ENCODE measurements at regions not wholly inside any gene's neighbourhood (a gene's known extent, or its start where the extent isn't known, plus 50 kb on each side); places are given as distances from the start of the nearest gene placed in this dataset.
"Not testable (repeated sequence)": the region's sequence is repeated elsewhere in the genome, so short reads cannot be mapped to it uniquely, and the experiment has no call there.

DNA sequence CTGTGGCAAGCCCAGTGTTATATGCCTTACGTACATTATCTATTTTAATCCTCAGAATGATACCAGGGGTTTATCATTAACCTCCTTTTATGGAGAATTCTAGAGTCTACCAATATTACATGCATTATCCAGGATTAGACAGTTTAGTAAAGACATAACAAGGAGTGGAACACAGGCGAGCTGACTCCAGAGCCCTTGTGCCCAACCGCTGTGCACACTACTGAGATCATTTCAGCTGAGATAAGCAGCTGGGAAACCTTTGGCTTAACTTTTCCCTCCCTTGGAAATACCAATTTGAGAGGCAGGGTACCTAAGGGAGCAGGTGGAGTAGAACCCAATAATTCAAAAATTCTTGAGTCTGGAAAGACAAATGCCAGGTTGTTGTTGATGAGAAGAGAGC lies 59.8 kb upstream of the ATP1B1 start:
- no peak for DNase-seq (ENCODE audit: low spot score in 2 of 2)
- peaks cover 35% of the 10 kb centered on the region for H3K4me1 Mint-ChIP-seq
- no peak overlapping the region for H3K4me3 Mint-ChIP-seq
- no peak overlapping the region for H3K27ac Mint-ChIP-seq (ENCODE audit: low read depth)
- no peaks in the 10 kb centered on the region for H3K9me3 Mint-ChIP-seq
- no peaks in the 10 kb centered on the region for H3K36me3 Mint-ChIP-seq (ENCODE audit: insufficient read depth)
- no peaks in the 10 kb centered on the region for H3K27me3 Mint-ChIP-seq
- no peak for ATAC-seq (replicated peaks; ENCODE audit: extremely low read depth, poor library complexity, severe bottlenecking)

DNA sequence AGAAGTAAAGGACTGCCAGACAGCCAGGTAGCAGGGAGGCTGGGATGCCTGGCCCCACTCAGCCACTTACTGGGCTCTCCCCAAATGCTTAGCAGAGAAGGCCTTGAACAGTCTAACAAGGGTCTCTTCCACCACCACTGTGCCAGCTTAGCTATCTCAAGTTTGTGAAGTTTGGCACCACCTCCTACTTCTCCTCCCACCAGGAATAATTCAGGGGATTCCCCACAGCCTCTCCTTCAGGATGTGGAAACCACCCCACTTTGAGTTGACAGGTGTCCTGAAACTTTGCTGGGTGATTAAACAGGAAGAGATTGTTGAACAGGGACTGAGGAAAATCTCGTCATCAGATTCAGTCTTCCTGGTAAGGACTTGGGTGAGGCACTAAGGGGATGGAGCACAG lies 59.4 kb upstream of the ATP1B1 start:
- DNase-seq (ENCODE audit: low spot score in 2 of 2): no peak
- Mint-ChIP-seq H3K4me3 (no peak overlapping the region), H3K9me3 (no peaks in the 10 kb centered on the region)

DNA sequence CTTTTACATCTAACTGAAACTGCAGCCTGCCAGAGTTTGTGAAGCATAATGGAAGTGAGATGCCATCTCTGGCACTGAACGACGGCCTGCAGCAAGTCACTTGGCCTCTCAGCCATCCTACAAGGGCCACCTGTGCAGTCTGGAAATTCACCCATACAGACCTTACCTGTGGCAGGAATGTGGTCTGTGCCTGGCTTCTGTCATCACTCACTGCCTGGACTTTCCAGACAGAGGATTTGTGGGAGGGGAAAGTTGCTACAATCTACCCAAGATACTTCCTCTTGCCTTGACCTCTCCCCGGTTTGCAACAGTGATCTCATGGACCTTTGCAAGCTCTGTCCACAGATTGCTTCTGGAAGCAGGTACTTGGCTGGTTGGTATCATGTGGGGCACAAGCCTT lies 58.4 kb upstream of the ATP1B1 start:
- Mint-ChIP-seq H3K27ac (ENCODE audit: low read depth) (no peak overlapping the region), H3K36me3 (ENCODE audit: insufficient read depth) (no peaks in the 10 kb centered on the region), H3K9me3 (no peaks in the 10 kb centered on the region), H3K27me3 (no peaks in the 10 kb centered on the region), H3K4me3 (no peak overlapping the region), H3K4me1 (peaks cover 24% of the 10 kb centered on the region)
- ATAC-seq (replicated peaks; ENCODE audit: extremely low read depth, poor library complexity, severe bottlenecking): no peak
- DNase-seq (ENCODE audit: low spot score in 2 of 2): no peak

More for the DNA sequence above, 59.4 kb upstream of the ATP1B1 start:
- Mint-ChIP-seq H3K27ac (ENCODE audit: low read depth) (no peak overlapping the region), H3K4me1 (peaks cover 32% of the 10 kb centered on the region), H3K27me3 (no peaks in the 10 kb centered on the region), H3K36me3 (ENCODE audit: insufficient read depth) (no peaks in the 10 kb centered on the region)
- ATAC-seq (replicated peaks; ENCODE audit: extremely low read depth, poor library complexity, severe bottlenecking): no peak

DNA sequence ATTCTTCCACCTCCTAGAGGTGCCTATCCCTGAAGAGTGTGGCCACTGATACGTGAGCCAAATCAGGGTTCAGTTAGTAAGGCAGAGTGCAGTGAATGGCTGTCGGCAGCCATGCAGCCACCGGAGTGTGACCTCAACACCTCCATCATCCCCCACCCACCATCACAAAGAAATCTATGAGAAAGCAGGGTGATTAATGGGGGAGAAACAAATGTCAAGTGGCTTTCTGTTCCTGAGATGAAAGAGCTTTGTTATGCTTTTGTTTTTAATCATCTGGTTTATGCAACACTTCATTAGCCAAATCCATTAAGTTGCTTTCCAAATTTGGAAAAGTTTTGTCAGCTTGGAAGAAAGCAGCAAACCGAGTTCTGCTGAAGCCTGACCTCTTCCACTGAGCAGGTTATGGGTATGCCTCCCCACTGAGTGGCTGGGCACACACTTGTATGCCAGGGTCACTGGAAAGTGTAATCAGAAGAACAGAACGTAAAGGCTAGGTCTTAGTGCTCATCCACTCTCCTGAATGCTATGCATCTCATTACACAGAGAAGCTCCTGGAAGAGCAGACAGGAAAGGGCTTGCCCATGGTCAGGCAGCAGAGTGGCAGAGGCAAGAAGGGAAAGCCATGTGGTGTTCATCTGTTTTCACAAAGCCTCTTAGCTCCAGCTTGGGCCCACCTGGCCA lies 57.1 kb upstream of the ATP1B1 start:
- ATAC-seq (replicated peaks; ENCODE audit: extremely low read depth, poor library complexity, severe bottlenecking): no peak
- Mint-ChIP-seq H3K4me1 (peaks cover 10% of the 10 kb centered on the region), H3K27ac (ENCODE audit: low read depth) (no peak overlapping the region)

DNA sequence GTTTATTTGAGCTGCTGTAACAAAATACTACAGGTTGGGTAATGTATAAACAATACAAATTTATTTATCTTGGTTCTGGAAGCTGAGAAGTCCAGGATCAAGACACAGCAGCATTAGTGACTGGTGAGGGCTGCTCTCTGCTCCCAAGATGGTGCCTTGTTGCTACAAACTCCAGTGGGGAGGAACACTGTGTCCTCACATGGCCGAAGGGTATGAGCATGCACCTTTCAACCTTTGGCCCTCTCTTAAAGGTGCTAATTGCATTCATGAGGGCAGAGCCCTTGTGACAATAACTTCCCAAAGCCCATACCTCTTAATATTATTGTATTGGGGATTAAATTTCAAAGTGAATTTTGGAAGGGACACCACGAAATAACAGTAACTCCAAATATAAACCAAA lies 55.3 kb upstream of the ATP1B1 start:
- no peak overlapping the region for H3K27ac Mint-ChIP-seq (ENCODE audit: low read depth)
- H3K27me3 Mint-ChIP-seq: peaks cover 25% of the 10 kb centered on the region
- H3K36me3 Mint-ChIP-seq (ENCODE audit: insufficient read depth): no peaks in the 10 kb centered on the region
- H3K9me3 Mint-ChIP-seq: no peaks in the 10 kb centered on the region
- DNase-seq (ENCODE audit: low spot score in 2 of 2): no peak
- H3K4me1 Mint-ChIP-seq: peaks cover 5% of the 10 kb centered on the region
- ATAC-seq (replicated peaks; ENCODE audit: extremely low read depth, poor library complexity, severe bottlenecking): no peak
- no peak overlapping the region for H3K4me3 Mint-ChIP-seq

More for the DNA sequence above, 57.1 kb upstream of the ATP1B1 start:
- Mint-ChIP-seq H3K36me3 (ENCODE audit: insufficient read depth) (no peaks in the 10 kb centered on the region), H3K9me3 (no peaks in the 10 kb centered on the region), H3K4me3 (no peak overlapping the region), H3K27me3 (peaks cover 9% of the 10 kb centered on the region)
- DNase-seq (ENCODE audit: low spot score in 2 of 2): no peak

DNA sequence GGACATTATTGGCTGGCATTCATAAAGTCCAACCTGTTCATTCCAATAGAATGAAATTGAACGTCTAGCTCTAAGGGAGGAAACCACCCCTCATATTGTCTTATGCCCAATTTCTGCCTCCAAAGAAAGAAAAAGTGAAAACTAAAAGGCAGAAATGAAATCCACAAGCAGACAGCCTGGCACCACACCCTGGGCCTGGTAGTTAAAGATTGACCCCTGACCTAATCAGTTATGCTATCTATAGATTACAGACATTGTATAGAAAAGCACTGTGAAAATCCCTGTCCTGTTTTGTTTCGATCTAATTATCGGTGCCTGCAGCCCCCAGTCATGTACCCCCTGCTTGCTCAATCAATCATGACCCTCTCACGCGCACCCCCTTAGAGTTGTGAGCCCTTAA lies 54.3 kb upstream of the ATP1B1 start:
- H3K4me3 Mint-ChIP-seq; H3K4me1 Mint-ChIP-seq; DNase-seq (ENCODE audit: low spot score in 2 of 2); H3K9me3 Mint-ChIP-seq; H3K36me3 Mint-ChIP-seq (ENCODE audit: insufficient read depth); H3K27ac Mint-ChIP-seq (ENCODE audit: low read depth); ATAC-seq (replicated peaks; ENCODE audit: extremely low read depth, poor library complexity, severe bottlenecking): not testable (repeated sequence)
- H3K27me3 Mint-ChIP-seq: peaks cover 25% of the 10 kb centered on the region

DNA sequence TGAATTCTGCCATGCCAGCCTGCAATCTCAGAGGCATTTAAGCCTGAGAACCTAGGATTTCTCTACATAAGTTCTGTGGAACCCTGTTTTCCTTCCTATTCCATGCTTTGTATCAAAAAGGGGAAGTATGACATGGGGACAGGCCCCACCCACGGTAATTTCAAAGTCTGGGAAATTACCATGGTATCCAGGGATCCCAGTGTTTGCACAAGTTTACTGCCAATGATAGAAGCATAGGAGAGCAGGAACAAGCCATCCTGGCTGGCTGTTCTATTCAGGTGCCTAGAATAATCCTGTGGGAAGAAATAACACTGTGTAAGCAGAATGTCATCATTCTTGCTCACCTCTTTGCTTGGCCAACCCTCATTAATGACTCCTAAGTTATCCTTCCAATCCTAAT lies 53.8 kb upstream of the ATP1B1 start:
- ATAC-seq (replicated peaks; ENCODE audit: extremely low read depth, poor library complexity, severe bottlenecking): no peak
- Mint-ChIP-seq H3K4me1 (peaks cover 5% of the 10 kb centered on the region), H3K4me3 (no peak overlapping the region), H3K9me3 (no peaks in the 10 kb centered on the region), H3K36me3 (ENCODE audit: insufficient read depth) (no peaks in the 10 kb centered on the region), H3K27me3 (peaks cover 25% of the 10 kb centered on the region), H3K27ac (ENCODE audit: low read depth) (no peak overlapping the region)
- no peak for DNase-seq (ENCODE audit: low spot score in 2 of 2)

DNA sequence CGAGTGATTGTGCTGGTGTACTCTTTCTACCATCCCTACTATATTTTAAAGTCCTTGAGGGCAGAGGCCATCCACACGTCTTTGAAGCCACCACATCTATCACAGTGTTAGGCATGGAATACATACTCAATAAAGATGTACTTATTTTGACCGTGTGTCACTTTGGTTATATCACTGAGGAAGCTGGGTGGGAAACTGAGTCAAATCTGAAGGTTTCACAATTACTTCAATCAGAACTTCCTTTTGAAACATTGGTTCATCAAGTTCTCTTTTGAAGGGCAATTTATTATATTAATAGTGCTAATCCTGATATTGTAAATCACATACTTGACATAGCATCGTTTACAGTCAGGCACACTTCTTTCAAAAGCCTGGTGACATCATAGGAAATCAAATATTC lies 53.3 kb upstream of the ATP1B1 start:
- no peaks in the 10 kb centered on the region for H3K9me3 Mint-ChIP-seq
- H3K4me1 Mint-ChIP-seq: peaks cover 5% of the 10 kb centered on the region
- DNase-seq (ENCODE audit: low spot score in 2 of 2): no peak
- no peak overlapping the region for H3K4me3 Mint-ChIP-seq
- peaks cover 25% of the 10 kb centered on the region for H3K27me3 Mint-ChIP-seq
- no peak for ATAC-seq (replicated peaks; ENCODE audit: extremely low read depth, poor library complexity, severe bottlenecking)
- no peaks in the 10 kb centered on the region for H3K36me3 Mint-ChIP-seq (ENCODE audit: insufficient read depth)
- H3K27ac Mint-ChIP-seq (ENCODE audit: low read depth): no peak overlapping the region

Data from central memory CD8-positive, alpha-beta T cell (primary cell).